ENCODE measurements at regions not wholly inside any gene's neighbourhood (a gene's known extent, or its start where the extent isn't known, plus 50 kb on each side); places are given as distances from the start of the nearest gene placed in this dataset.

- H3K36me3 ChIP-seq (ENCODE audit: control insufficient read depth in 2 of 2, insufficient read depth in 2 of 2, low read length in 2 of 2), result no peaks in the 10 kb centered on the region
- no peaks in the 10 kb centered on the region for H3K4me1 ChIP-seq (ENCODE audit: control insufficient read depth, insufficient read depth, low read length)
- H3K9ac ChIP-seq (ENCODE audit: low read length in 2 of 2), result no peak overlapping the region
- no peaks in the 10 kb centered on the region for H3K9me3 ChIP-seq (ENCODE audit: control insufficient read depth in 2 of 2, low read length in 2 of 2)
- H3K27ac ChIP-seq (ENCODE audit: low read length), result no peak overlapping the region
- H3K27me3 ChIP-seq (ENCODE audit: control insufficient read depth in 1 of 2, insufficient read depth in 2 of 2, low read length in 2 of 2), result no peaks in the 10 kb centered on the region
- no peak overlapping the region for H3K4me3 ChIP-seq (ENCODE audit: low read length in 2 of 2)
These were observed 388.1 kb upstream of the NR5A2 start for GRCh38 chr1:199639453-199639852.

GRCh38 chr1:199641531-199641930, 386.0 kb upstream of the NR5A2 start:
- H3K4me3 ChIP-seq (ENCODE audit: low read length in 2 of 2), result no peak overlapping the region
- H3K4me1 ChIP-seq (ENCODE audit: control insufficient read depth, insufficient read depth, low read length), result no peaks in the 10 kb centered on the region
- no peak overlapping the region for H3K27ac ChIP-seq (ENCODE audit: low read length)
- H3K9ac ChIP-seq (ENCODE audit: low read length in 2 of 2), result no peak overlapping the region
- no peaks in the 10 kb centered on the region for H3K36me3 ChIP-seq (ENCODE audit: control insufficient read depth in 2 of 2, insufficient read depth in 2 of 2, low read length in 2 of 2)
- H3K9me3 ChIP-seq (ENCODE audit: control insufficient read depth in 2 of 2, low read length in 2 of 2), result no peaks in the 10 kb centered on the region
- H3K27me3 ChIP-seq (ENCODE audit: control insufficient read depth in 1 of 2, insufficient read depth in 2 of 2, low read length in 2 of 2), result no peaks in the 10 kb centered on the region

- H3K4me3 ChIP-seq (ENCODE audit: low read length in 2 of 2), result no peak overlapping the region
- H3K27me3 ChIP-seq (ENCODE audit: control insufficient read depth in 1 of 2, insufficient read depth in 2 of 2, low read length in 2 of 2), result no peaks in the 10 kb centered on the region
- H3K4me1 ChIP-seq (ENCODE audit: control insufficient read depth, insufficient read depth, low read length), result no peaks in the 10 kb centered on the region
- peaks cover 0 to 2% of the 10 kb centered on the region in 2 donors for H3K9me3 ChIP-seq (ENCODE audit: control insufficient read depth in 2 of 2, low read length in 2 of 2)
- H3K9ac ChIP-seq (ENCODE audit: low read length in 2 of 2), result no peak overlapping the region
- H3K36me3 ChIP-seq (ENCODE audit: control insufficient read depth in 2 of 2, insufficient read depth in 2 of 2, low read length in 2 of 2), result no peaks in the 10 kb centered on the region
- H3K27ac ChIP-seq (ENCODE audit: low read length), result no peak overlapping the region
These were observed 382.6 kb upstream of the NR5A2 start for GRCh38 chr1:199644912-199645311.

- no peaks in the 10 kb centered on the region for H3K4me1 ChIP-seq (ENCODE audit: control insufficient read depth, insufficient read depth, low read length)
- no peaks in the 10 kb centered on the region for H3K36me3 ChIP-seq (ENCODE audit: control insufficient read depth in 2 of 2, insufficient read depth in 2 of 2, low read length in 2 of 2)
- H3K27me3 ChIP-seq (ENCODE audit: control insufficient read depth in 1 of 2, insufficient read depth in 2 of 2, low read length in 2 of 2), result no peaks in the 10 kb centered on the region
- peaks cover 0 to 2% of the 10 kb centered on the region in 2 donors for H3K9me3 ChIP-seq (ENCODE audit: control insufficient read depth in 2 of 2, low read length in 2 of 2)
- H3K4me3 ChIP-seq (ENCODE audit: low read length in 2 of 2), result no peak overlapping the region
- no peak overlapping the region for H3K27ac ChIP-seq (ENCODE audit: low read length)
- H3K9ac ChIP-seq (ENCODE audit: low read length in 2 of 2), result no peak overlapping the region
These were observed 380.7 kb upstream of the NR5A2 start for GRCh38 chr1:199646761-199647160.

GRCh38 chr1:199657449-199657848, 370.1 kb upstream of the NR5A2 start:
- Histone ChIP-seq H3K9ac (ENCODE audit: low read length in 2 of 2) (no peak overlapping the region), H3K36me3 (ENCODE audit: control insufficient read depth in 2 of 2, insufficient read depth in 2 of 2, low read length in 2 of 2) (no peaks in the 10 kb centered on the region), H3K27me3 (ENCODE audit: control insufficient read depth in 1 of 2, insufficient read depth in 2 of 2, low read length in 2 of 2) (no peaks in the 10 kb centered on the region), H3K9me3 (ENCODE audit: control insufficient read depth in 2 of 2, low read length in 2 of 2) (no peaks in the 10 kb centered on the region), H3K27ac (ENCODE audit: low read length) (no peak overlapping the region), H3K4me3 (ENCODE audit: low read length in 2 of 2) (no peak overlapping the region), H3K4me1 (ENCODE audit: control insufficient read depth, insufficient read depth, low read length) (no peaks in the 10 kb centered on the region)

- H3K27me3 ChIP-seq (ENCODE audit: control insufficient read depth in 1 of 2, insufficient read depth in 2 of 2, low read length in 2 of 2), result no peaks in the 10 kb centered on the region
- H3K4me3 ChIP-seq (ENCODE audit: low read length in 2 of 2), result no peak overlapping the region
- H3K4me1 ChIP-seq (ENCODE audit: control insufficient read depth, insufficient read depth, low read length), result no peaks in the 10 kb centered on the region
- H3K36me3 ChIP-seq (ENCODE audit: control insufficient read depth in 2 of 2, insufficient read depth in 2 of 2, low read length in 2 of 2), result no peaks in the 10 kb centered on the region
- H3K9ac ChIP-seq (ENCODE audit: low read length in 2 of 2), result no peak overlapping the region
- H3K9me3 ChIP-seq (ENCODE audit: control insufficient read depth in 2 of 2, low read length in 2 of 2), result no peaks in the 10 kb centered on the region
- H3K27ac ChIP-seq (ENCODE audit: low read length), result no peak overlapping the region
These were observed 367.4 kb upstream of the NR5A2 start for GRCh38 chr1:199660071-199660470.

GRCh38 chr1:199665371-199665770, 362.1 kb upstream of the NR5A2 start:
- no peak overlapping the region for H3K27ac ChIP-seq (ENCODE audit: low read length)
- H3K36me3 ChIP-seq (ENCODE audit: control insufficient read depth in 2 of 2, insufficient read depth in 2 of 2, low read length in 2 of 2), result no peaks in the 10 kb centered on the region
- H3K4me1 ChIP-seq (ENCODE audit: control insufficient read depth, insufficient read depth, low read length), result no peaks in the 10 kb centered on the region
- H3K9me3 ChIP-seq (ENCODE audit: control insufficient read depth in 2 of 2, low read length in 2 of 2), result no peaks in the 10 kb centered on the region
- no peak overlapping the region for H3K9ac ChIP-seq (ENCODE audit: low read length in 2 of 2)
- H3K27me3 ChIP-seq (ENCODE audit: control insufficient read depth in 1 of 2, insufficient read depth in 2 of 2, low read length in 2 of 2), result no peaks in the 10 kb centered on the region
- H3K4me3 ChIP-seq (ENCODE audit: low read length in 2 of 2), result no peak overlapping the region

- no peaks in the 10 kb centered on the region for H3K9me3 ChIP-seq (ENCODE audit: control insufficient read depth in 2 of 2, low read length in 2 of 2)
- H3K27me3 ChIP-seq (ENCODE audit: control insufficient read depth in 1 of 2, insufficient read depth in 2 of 2, low read length in 2 of 2), result no peaks in the 10 kb centered on the region
- no peaks in the 10 kb centered on the region for H3K36me3 ChIP-seq (ENCODE audit: control insufficient read depth in 2 of 2, insufficient read depth in 2 of 2, low read length in 2 of 2)
- no peak overlapping the region for H3K4me3 ChIP-seq (ENCODE audit: low read length in 2 of 2)
- no peaks in the 10 kb centered on the region for H3K4me1 ChIP-seq (ENCODE audit: control insufficient read depth, insufficient read depth, low read length)
- no peak overlapping the region for H3K27ac ChIP-seq (ENCODE audit: low read length)
- no peak overlapping the region for H3K9ac ChIP-seq (ENCODE audit: low read length in 2 of 2)
These were observed 360.4 kb upstream of the NR5A2 start for GRCh38 chr1:199667089-199667488.

GRCh38 chr1:199669916-199670315, 357.6 kb upstream of the NR5A2 start:
- H3K9ac ChIP-seq (ENCODE audit: low read length in 2 of 2), result no peak overlapping the region
- no peaks in the 10 kb centered on the region for H3K4me1 ChIP-seq (ENCODE audit: control insufficient read depth, insufficient read depth, low read length)
- no peak overlapping the region for H3K27ac ChIP-seq (ENCODE audit: low read length)
- H3K9me3 ChIP-seq (ENCODE audit: control insufficient read depth in 2 of 2, low read length in 2 of 2), result no peaks in the 10 kb centered on the region
- H3K4me3 ChIP-seq (ENCODE audit: low read length in 2 of 2), result no peak overlapping the region
- no peaks in the 10 kb centered on the region for H3K27me3 ChIP-seq (ENCODE audit: control insufficient read depth in 1 of 2, insufficient read depth in 2 of 2, low read length in 2 of 2)
- H3K36me3 ChIP-seq (ENCODE audit: control insufficient read depth in 2 of 2, insufficient read depth in 2 of 2, low read length in 2 of 2), result no peaks in the 10 kb centered on the region

GRCh38 chr1:199671684-199672083, 355.8 kb upstream of the NR5A2 start:
- Histone ChIP-seq H3K36me3 (ENCODE audit: control insufficient read depth in 2 of 2, insufficient read depth in 2 of 2, low read length in 2 of 2) (no peaks in the 10 kb centered on the region), H3K4me3 (ENCODE audit: low read length in 2 of 2) (no peak overlapping the region), H3K9me3 (ENCODE audit: control insufficient read depth in 2 of 2, low read length in 2 of 2) (no peaks in the 10 kb centered on the region), H3K27me3 (ENCODE audit: control insufficient read depth in 1 of 2, insufficient read depth in 2 of 2, low read length in 2 of 2) (no peaks in the 10 kb centered on the region), H3K4me1 (ENCODE audit: control insufficient read depth, insufficient read depth, low read length) (no peaks in the 10 kb centered on the region), H3K9ac (ENCODE audit: low read length in 2 of 2) (no peak overlapping the region), H3K27ac (ENCODE audit: low read length) (no peak overlapping the region)

GRCh38 chr1:199675937-199676336, 351.6 kb upstream of the NR5A2 start:
- Histone ChIP-seq H3K36me3 (ENCODE audit: control insufficient read depth in 2 of 2, insufficient read depth in 2 of 2, low read length in 2 of 2) (no peaks in the 10 kb centered on the region), H3K27me3 (ENCODE audit: control insufficient read depth in 1 of 2, insufficient read depth in 2 of 2, low read length in 2 of 2) (no peaks in the 10 kb centered on the region), H3K27ac (ENCODE audit: low read length) (no peak overlapping the region), H3K9ac (ENCODE audit: low read length in 2 of 2) (no peak overlapping the region), H3K4me3 (ENCODE audit: low read length in 2 of 2) (no peak overlapping the region), H3K4me1 (ENCODE audit: control insufficient read depth, insufficient read depth, low read length) (no peaks in the 10 kb centered on the region), H3K9me3 (ENCODE audit: control insufficient read depth in 2 of 2, low read length in 2 of 2) (no peaks in the 10 kb centered on the region)

- H3K36me3 ChIP-seq (ENCODE audit: control insufficient read depth in 2 of 2, insufficient read depth in 2 of 2, low read length in 2 of 2), result no peaks in the 10 kb centered on the region
- no peak overlapping the region for H3K4me3 ChIP-seq (ENCODE audit: low read length in 2 of 2)
- no peaks in the 10 kb centered on the region for H3K9me3 ChIP-seq (ENCODE audit: control insufficient read depth in 2 of 2, low read length in 2 of 2)
- no peak overlapping the region for H3K27ac ChIP-seq (ENCODE audit: low read length)
- no peaks in the 10 kb centered on the region for H3K4me1 ChIP-seq (ENCODE audit: control insufficient read depth, insufficient read depth, low read length)
- H3K27me3 ChIP-seq (ENCODE audit: control insufficient read depth in 1 of 2, insufficient read depth in 2 of 2, low read length in 2 of 2), result no peaks in the 10 kb centered on the region
- no peak overlapping the region for H3K9ac ChIP-seq (ENCODE audit: low read length in 2 of 2)
These were observed 348.7 kb upstream of the NR5A2 start for GRCh38 chr1:199678771-199679170.

All from stomach smooth muscle (tissue), 2 donors.